ENCODE measurements at regions not wholly inside any gene's neighbourhood (a gene's known extent, or its start where the extent isn't known, plus 50 kb on each side); places are given as distances from the start of the nearest gene placed in this dataset.
"Not testable (repeated sequence)": the region's sequence is repeated elsewhere in the genome, so short reads cannot be mapped to it uniquely, and the experiment has no call there.

DNA sequence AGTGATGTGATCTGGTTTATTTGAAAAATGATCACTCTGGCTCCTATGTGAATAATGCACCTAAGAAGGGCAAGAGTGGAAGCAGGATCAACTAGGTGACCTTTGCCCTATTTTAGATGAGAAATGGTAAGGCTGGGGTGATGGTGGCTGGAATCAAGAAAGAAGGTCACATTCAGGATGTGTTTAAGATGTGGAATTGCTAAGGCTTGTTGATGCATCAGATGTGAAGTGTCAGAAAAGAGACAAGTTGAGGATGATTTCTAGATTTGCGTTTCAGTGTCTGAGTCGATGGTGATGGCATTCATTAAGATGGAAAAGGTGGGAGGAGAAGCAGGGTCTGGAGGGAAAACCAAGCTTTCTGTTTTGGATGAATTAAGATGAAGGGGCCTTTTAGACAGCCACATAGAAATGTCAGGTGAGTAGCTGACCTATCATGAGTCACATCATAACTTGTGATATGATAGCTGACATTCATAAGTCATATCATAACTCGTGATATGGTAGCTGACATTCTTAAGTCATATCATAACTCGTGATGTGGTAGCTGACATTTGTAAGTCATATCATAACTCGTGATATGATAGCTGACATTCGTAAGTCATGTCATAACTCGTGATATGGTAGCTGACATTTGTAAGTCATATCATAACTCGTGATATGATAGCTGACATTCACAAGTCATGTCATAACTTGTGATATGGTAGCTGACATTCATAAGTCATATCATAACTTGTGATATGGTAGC lies 101.2 kb upstream of the SEC11C start:
- DNase-seq, result no peak

DNA sequence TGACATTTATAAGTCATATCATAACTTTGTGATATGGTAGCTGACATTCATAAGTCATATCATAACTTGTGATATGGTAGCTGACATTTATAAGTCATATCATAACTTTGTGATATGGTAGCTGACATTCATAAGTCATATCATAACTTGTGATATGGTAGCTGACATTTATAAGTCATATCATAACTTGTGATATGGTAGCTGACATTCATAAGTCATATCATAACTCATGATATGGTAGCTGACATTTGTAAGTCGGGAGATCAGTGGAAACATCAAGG lies 100.7 kb upstream of the SEC11C start:
- DNase-seq, result not testable (repeated sequence)

DNA sequence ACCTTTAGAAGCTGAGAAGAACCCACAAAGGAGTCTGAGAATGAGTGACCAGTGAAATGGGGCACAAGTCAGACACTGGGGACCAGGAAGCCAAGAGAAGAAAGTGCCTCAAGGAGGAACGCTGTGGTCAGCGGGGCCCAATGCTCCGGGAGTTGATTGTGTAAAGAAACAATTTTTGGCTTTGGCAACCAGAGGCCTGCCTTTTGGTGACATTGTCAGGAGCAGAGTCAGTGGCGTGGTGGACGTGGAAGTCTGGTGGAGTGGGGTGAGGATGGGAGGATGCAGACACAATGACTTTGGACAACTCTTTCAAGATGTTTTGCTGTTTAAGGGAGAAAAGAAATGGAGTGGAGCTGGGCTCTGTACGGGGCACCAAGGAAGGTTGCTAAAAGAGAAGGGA lies 100.2 kb upstream of the SEC11C start:
- no peak for DNase-seq

DNA sequence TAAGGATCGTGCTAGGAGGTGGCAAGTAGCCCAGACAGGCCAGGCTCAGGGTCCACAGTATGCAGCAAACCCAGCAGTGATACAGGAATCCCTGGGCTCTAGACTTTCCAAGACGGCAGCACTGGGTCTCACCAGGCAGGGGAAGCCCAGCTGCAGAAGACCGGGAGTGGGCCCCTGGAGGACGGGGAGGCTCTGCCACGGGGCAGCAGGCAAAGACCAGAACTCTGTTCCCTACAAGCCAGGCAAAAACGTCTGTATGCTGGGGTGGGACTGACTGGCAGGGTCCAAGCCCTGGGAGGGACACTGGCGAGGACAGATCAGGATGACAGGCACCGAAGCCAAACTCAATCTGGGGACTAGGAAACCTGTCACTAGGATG lies 98.9 kb upstream of the SEC11C start:
- DNase-seq, result no peak

DNA sequence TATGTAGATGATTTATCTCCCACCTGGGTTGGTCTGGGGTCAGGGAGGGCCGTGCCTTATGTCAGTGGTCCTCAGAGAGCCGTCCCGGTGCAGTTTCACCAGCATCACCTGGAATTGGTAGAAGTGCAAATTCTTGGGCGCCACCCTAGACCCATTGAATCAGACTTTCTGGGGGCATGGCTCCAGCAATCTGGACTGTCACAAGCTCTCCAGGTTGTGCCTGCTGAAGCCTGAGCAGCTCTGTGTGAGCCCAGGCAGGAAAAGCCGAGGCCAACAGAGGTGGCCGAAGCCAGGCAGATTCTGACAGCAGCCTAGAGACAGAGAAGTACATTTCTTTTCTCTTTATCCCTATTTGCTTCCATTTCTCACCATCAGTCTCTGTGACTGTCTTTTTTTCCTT lies 98.4 kb upstream of the SEC11C start:
- DNase-seq, result no peak

DNA sequence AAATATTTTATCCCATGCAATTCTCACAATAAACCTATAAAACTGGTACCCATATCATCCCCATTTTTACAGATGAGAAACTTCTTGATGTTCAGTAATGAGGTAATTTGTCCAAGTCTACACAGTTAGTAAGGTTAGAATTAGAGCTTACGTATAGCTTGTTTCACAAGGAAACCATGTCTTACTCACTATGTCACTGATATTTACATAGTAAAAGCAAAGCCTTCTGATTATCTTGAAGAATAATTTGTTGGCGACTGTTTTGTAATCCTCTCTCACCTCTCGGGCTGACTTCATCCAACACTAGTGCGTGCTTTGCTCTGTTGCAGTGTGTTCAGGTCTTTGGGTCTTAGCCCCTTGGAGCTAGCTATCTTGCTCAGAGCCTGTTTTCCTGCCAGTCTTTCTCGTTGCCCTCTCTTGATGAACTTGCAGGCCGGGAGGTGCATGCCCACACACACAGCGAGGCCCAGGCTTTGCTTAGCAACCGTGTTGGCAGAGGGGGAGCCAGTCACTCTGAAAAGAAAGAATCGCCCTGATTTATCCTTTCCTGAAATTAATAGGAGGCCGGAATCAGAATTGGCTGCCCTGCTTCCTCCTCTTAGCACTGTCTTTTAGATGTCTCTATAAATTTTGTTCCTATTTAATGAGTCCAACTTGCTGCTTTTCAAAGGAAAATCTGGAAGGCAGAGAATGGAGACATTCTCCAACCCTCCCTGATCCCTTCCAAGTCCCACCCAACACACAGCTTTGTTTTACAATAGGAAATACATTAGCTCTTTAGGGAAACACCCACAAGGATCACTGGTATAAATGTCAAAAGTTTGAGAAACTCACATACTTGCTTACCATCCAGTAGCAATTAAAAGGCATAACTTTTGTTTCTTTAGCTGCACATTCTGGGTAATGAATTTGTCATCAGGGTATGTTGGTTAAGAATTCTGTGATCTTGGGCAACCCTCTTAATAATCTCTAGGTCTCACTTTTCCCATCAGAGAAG lies 97.6 kb upstream of the SEC11C start:
- DNase-seq, result peak; percentile 39

DNA sequence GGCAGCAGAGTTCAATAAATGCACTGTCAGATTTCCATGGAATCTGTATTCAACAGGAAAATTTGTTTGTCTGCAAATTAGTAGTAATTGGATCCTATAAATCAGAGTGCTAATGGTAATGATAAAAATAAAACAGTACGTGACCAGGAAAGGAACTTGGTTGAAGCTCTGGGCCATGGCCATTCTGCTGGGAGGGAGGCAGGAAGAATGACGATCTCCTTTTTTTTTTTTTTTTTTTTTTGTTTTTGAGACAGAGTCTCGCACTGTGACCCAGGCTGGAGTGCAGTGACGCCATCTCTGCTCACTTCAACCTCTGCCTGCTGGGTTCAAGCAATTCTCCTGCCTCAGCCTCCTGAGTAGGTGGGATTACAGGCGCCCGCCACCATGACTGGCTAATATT lies 94.8 kb upstream of the SEC11C start:
- no peak for DNase-seq

- no peak for DNase-seq
These were observed 92.2 kb upstream of the SEC11C start for GRCh38 chr18:59047321-59048047.

DNA sequence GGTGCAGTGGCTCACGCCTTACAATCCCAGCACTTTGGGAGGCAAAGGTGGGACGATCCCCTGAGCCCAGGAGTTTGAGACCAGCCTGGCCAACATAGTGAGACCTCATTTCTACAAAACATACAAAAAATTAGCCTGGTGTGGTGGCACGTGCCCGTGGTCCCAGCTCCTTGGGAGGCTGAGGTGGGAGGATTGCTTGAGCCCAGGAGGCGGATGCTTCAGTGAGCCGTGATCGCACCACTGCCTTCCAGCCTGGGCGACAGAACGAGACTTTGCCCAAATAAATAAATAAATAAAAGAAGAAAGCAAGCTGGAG lies 91.7 kb upstream of the SEC11C start:
- DNase-seq, result no peak

DNA sequence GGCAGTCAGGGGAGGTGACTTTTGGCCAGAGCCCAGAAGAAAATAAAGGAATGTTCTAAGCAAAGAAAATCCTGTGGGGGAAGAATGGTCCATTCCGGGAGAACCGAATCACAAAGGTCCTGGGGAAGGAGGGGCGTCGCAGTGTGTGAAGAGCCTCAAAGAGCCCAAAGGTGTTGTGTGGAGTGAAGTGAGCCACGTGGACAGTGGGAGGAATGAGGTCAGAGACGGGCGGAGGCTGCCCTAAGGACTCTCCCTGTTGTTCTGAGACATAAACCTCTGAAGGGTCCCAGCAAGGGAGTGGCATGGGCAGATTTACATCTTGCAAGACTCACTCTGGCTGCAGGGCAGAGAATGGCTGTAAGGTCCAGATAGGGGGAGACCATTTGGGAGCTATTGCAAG lies 91.3 kb upstream of the SEC11C start:
- no peak for DNase-seq

DNA sequence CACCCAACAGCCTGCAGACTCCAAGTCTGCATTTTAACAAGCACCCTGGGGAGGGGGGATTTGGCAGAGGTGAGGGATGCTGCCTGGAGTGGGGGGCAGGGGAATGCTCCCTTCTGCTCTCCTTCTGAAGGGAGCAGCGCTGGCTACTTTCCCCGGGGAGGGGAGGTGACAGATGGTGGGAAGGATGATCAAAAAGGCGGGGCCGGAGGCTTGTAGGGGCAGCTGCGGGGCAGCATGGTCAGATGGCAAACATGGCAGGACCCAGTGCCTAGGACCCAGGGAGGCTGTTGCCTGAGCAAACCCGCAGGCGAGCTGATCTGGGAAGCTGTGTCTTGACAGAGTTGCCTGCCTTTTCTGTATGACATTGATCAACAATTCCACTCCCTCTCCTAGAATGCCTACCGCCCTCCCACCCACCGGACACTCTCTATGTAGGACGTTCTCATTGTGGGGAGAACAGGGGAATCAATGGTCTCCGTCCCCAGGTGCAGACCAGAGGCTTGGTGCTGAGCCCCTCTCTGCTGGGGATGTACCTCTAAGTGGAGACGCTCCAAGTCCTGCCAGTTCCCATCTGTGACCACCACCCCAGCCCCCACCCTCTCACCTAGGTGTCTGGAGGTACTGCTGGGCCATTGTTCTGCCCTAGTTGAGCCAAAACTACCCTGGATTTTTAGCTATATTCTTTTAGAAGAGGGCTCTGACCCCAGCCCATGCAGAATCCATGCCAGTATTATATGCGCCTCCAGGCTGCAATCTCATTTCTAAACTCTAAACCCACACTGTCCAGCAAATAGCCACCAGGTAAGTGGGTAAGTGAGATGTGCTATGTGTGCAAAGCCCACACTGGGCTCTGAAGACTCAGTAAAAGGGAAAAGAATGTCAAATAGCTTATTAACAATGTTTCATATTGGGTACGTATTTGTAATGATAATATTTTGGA lies 89.7 kb upstream of the SEC11C start:
- DNase-seq, result no peak

DNA sequence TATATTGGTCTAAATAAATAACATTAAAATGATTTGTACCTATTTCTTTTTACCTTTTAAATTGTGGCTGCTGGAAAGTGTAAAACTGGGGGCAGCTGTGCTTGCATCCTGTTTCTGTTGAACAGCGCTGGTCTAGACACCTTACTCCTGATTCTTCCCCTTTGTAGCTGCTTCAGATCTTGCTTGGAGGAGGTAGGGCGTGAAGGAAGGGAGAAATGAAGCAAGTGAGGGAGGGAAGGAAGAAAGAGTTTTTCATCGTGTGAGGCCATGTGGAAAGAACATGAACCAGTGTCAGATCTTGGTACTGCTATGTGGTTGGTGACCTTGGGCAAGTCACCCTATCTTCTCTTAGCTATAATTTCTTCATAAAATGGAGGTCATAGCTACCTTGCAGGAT lies 89.0 kb upstream of the SEC11C start:
- no peak for DNase-seq

- no peak for DNase-seq
These were observed 88.1 kb upstream of the SEC11C start for GRCh38 chr18:59051470-59052165.

- DNase-seq, result no peak
These were observed 86.5 kb upstream of the SEC11C start for GRCh38 chr18:59052965-59053820.

DNA sequence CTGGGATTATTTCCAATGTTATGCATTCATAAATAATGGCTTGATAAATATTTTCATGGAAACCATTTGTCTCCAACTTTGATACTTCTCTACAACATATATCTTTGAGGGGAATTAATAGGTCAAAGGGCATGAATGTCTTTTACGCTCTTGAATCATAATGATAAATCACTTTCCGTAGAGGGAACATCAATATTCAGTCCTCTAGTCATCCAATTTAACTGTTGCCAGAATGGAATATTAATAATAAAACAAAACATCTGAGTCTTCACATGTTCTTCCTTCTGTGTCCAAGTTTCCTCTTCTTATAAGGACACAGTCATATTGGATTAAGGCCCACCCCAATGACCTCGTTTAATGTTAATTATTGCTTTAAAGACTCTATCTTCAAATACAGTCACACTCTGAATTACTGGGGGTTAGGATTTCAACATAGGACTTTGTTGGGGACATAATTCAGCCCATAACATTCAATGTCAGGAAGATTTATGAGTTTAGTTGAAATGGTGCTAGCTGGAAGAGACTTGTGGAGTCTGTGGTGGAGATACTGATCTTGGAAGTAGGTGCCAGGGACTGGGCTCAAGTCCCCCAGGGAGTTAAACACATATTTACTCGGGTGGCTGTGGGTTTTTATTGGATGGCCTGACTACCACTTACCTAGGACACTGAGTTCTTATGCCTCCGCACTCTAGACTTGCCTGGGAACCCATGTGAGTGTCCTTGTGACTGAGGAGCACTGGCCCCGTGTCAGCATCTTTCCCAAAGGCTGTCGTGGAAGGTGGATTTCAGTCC lies 85.0 kb upstream of the SEC11C start:
- no peak for DNase-seq

DNA sequence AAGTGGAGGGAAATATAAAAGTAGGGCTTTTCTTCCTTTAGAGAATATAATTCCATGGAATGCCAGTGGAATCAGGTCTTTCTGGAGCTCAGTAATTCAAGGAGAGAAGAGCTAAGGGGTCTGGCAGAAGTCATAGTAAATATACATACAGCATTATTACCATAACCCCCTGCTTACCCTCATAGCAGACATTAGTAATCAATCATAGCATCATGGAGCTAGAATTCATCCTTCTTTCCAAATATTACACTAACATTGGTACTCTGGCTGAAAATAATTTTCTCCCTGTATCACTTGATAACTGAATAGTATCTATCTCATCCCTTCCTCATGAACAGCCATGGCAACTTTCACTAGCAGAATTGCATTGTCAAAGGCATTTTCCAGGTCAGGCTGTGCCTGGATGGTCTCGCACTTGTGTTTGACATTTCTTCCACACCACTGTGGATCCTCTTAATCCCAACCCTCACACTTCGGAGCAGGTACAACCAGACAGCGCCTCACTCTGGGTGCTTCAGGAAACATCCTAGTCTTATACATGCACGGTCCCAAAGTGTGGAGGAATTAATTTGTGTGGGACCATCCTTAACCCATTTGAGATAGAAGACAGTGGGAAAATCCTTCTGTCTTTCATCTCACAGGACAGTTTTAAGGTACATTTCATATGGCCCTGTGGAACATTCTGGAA lies 84.2 kb upstream of the SEC11C start:
- no peak for DNase-seq

DNA sequence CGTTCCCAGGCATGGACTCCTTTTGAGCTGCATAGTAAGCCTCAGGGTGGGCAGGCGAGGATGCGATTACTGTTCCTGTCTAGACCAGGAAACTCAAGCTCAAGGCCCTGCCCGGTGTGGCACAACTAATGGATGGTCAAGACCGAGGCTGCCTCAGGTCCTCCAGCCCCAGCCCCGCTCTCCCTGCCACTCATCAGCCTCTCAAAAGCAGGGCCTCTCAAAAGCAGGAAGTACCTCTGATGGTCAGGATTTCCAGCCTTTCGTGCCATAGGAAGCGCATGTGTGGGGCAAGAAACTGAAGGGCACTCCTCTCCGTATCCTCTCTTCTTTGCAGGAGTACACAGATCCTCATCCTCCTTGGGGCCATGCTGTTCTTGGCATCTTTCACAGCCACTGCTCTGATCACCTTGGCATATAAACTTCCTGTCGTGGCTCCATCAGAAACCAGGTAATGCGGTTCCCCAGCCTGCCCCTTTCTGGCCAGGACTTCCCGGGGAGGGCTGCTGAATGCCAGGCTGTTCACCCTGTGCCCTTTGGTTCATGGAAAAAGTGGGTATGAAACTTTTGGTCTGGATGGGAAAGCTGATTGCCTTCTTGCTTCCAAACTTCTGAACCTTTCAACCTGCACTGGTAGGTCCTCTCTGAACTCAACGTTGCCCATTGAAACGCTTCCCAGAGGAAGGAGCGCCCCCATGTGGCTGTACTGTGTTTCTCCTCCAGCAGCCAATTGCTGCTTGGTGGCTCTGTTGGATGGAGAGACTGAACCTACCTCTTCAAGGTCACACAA lies 82.8 kb upstream of the SEC11C start:
- peak; percentile 79 for DNase-seq

DNA sequence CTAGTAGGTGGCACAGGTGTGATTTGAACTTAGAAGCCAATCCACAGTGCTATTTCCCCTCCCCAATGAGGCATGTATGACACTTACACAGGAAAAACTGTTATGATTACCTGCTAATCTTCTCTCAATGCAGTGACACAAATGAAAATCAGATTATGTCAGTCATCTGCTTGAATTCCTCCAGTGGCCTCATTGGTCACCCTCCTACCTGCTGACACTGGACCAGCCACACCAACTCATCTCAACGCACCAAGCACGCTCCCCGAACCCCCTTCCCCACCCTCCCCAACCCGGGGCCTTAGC lies 82.2 kb upstream of the SEC11C start:
- DNase-seq, result no peak

GRCh38 chr18:59057969-59058368 lies 81.7 kb upstream of the SEC11C start:
- DNase-seq, result no peak

All from suppressor macrophage treated with lipopolysaccharide for 4 hours (primary cell).